GM12878 (cell line): ENCODE measurements at regions not wholly inside any gene's neighbourhood (a gene's known extent, or its start where the extent isn't known, plus 50 kb on each side); places are given as distances from the start of the nearest gene placed in this dataset.
A peak's percentile ranks its signal among the peaks of the same experiment; 100 is the strongest.

Experiments
- ATAC-seq: fragments of 200-7000 bp; cut with Tn5 transposase; 3 replicates; pipeline ENCODE4 v1.9.1; 2020; ENCODE audit warnings: mild to moderate bottlenecking, moderate library complexity
- BruUV-seq: library from RNA; stranded (reverse); fragments of 400-500 nt; replicated peaks from 2 replicates; lab custom pipeline; 2021; lab: Mats Ljungman, UMichigan
- CTCF ChIA-PET: fragments of 300-600 bp; sonication (Branson Sonifier 250); formaldehyde crosslinking; extraction: SDS; loops from one replicate; lab custom pipeline; 2021; ENCODE audit warnings: inconsistent platforms; lab: Yijun Ruan, JAX
- POLR2A ChIA-PET: fragments of 350-600 bp; formaldehyde crosslinking; extraction: SDS; loops from one replicate; lab custom pipeline; 2021; ENCODE audit warnings: inconsistent platforms; lab: Charles Lee
- RAD21 ChIA-PET: fragments of 300-600 bp; sonication (Branson Sonifier 250); formaldehyde crosslinking; loops from one replicate; lab custom pipeline; 2023; ENCODE audit warnings: antibody characterized with exemption; ENCODE audit not compliant: unreplicated experiment; lab: Charles Lee
- SMC1A ChIA-PET: fragments of 300-600 bp; sonication (Branson Sonifier 250); formaldehyde crosslinking; loops from one replicate; lab custom pipeline; 2023; ENCODE audit not compliant: unreplicated experiment, uncharacterized antibody; lab: Charles Lee
- DNase-seq: peaks from one replicate; pipeline ENCODE4 v3.0.0-alpha.2; 2011; ENCODE audit warnings: low read depth, low spot score
- FAIRE-seq: peaks from 3 replicates; lab custom pipeline; 2011; peaks lifted over from hg19 to GRCh38; lab: Jason Lieb, UNC
- H2AFZ ChIP-seq: 2 replicates; pipeline ENCODE4 v1.6.0; 2011; ENCODE audit warnings: low read depth, low read length, control low read depth; ENCODE audit not compliant: control insufficient read depth
- H3K27ac ChIP-seq: 2 replicates; pipeline ENCODE4 v1.5.1; 2011; ENCODE audit warnings: control low read depth; ENCODE audit not compliant: control insufficient read depth, insufficient read depth
- H3K27me3 ChIP-seq, 2 experiments: replicated peaks in 1 of 2; 2 replicates each; pipeline versions ENCODE4 v1.6.0 to v1.6.1; 2011; ENCODE audit warnings: low read length in 1 of 2; ENCODE audit not compliant: control insufficient read depth in 2 of 2, insufficient read depth in 2 of 2
- H3K36me3 ChIP-seq, 2 experiments: 2 replicates each; pipeline ENCODE4 v1.5.1; 2011; ENCODE audit warnings: low read length in 1 of 2; ENCODE audit not compliant: control insufficient read depth in 2 of 2, insufficient read depth in 2 of 2
- H3K4me1 ChIP-seq: 2 replicates; pipeline ENCODE4 v1.6.1; 2011; ENCODE audit warnings: mild to moderate bottlenecking, low read length, moderate library complexity, mixed read lengths; ENCODE audit not compliant: control insufficient read depth, insufficient read depth
- H3K4me2 ChIP-seq: 2 replicates; pipeline ENCODE4 v1.6.0; 2011; ENCODE audit warnings: control low read depth; ENCODE audit not compliant: control insufficient read depth, insufficient read depth
- H3K4me3 ChIP-seq: fragments of 200-600 bp; sonication (generic); 2 replicates; pipeline ENCODE4 v1.5.1; 2016
- H3K79me2 ChIP-seq: 2 replicates; pipeline ENCODE4 v1.6.0; 2011; ENCODE audit warnings: low read length; ENCODE audit not compliant: control insufficient read depth, insufficient read depth
- H3K9ac ChIP-seq: 2 replicates; pipeline ENCODE4 v1.8.0; 2011; ENCODE audit warnings: low read length, control low read depth, mixed read lengths; ENCODE audit not compliant: control insufficient read depth, insufficient read depth
- H3K9me3 ChIP-seq: replicated peaks from 3 replicates; pipeline ENCODE4 v1.5.1; 2011; ENCODE audit warnings: mild to moderate bottlenecking, low read length; ENCODE audit not compliant: control insufficient read depth, insufficient read depth
- H4K20me1 ChIP-seq: 2 replicates; pipeline ENCODE4 v1.6.0; 2011; ENCODE audit not compliant: control insufficient read depth, insufficient read depth
- ATF7 ChIP-seq: fragments of 450-650 bp; IDR thresholded peaks from 2 replicates; pipeline ENCODE4 v1.6.1; 2016; ENCODE audit warnings: low read depth, mild to moderate bottlenecking
- EGR1 ChIP-seq, 2 experiments: IDR thresholded peaks; 1 replicate in 1 of 2; 2 replicates in 1 of 2; pipeline ENCODE4 v1.6.1; 2011 to 2012; ENCODE audit warnings: low read depth in 2 of 2, low read length in 2 of 2, borderline replicate concordance in 1 of 2, mild to moderate bottlenecking in 1 of 2, moderate library complexity in 1 of 2
- FOXM1 ChIP-seq: IDR thresholded peaks from 2 replicates; pipeline ENCODE4 v1.6.1; 2012; ENCODE audit warnings: low read depth, mild to moderate bottlenecking, inconsistent platforms, low read length, moderate library complexity
- GABPA ChIP-seq: IDR thresholded peaks from 2 replicates; pipeline ENCODE4 v1.6.1; 2014; ENCODE audit warnings: antibody characterized with exemption, low read depth, mild to moderate bottlenecking, inconsistent platforms
- HCFC1 ChIP-seq: fragments of 150-350 bp; IDR thresholded peaks from 2 replicates; pipeline ENCODE4 v1.6.1; 2014; ENCODE audit warnings: low read length
- MYB ChIP-seq: fragments of 150-350 bp; IDR thresholded peaks from 2 replicates; pipeline ENCODE4 v1.6.1; 2014; ENCODE audit warnings: mild to moderate bottlenecking, low read depth, low read length, borderline replicate concordance
- NR2F1 ChIP-seq: fragments of 450-650 bp; conservative IDR thresholded peaks from 2 replicates; pipeline ENCODE4 v1.6.1; 2017; ENCODE audit warnings: mild to moderate bottlenecking
- ZNF622 ChIP-seq: fragments of 450-650 bp; IDR thresholded peaks from 2 replicates; pipeline ENCODE4 v1.6.1; 2017; ENCODE audit warnings: mild to moderate bottlenecking, inconsistent platforms
- WGBS: methylation state at CpG from one replicate; pipeline ENCODE4 v1.1.6; 2016; ENCODE audit warnings: low lambda C conversion rate; ENCODE audit not compliant: insufficient replicate concordance, insufficient coverage; ENCODE audit errors: missing lambda C conversion rate; 5-methylcytosine and 5-hydroxymethylcytosine counted together
- in situ Hi-C: fragments of 300-500 bp; cut with MboI; formaldehyde crosslinking; loops from 9 replicates; pipeline ENCODE4 v1.14.3; 2018; ENCODE audit warnings: mixed read lengths
- intact Hi-C: fragments of 100-400 bp; cut with micrococcal nuclease; formaldehyde crosslinking; loops from one replicate; pipeline ENCODE4 v1.14.2; 2022; ENCODE audit not compliant: unreplicated experiment
- TF ChIP-seq, protein P1 (sequence below): fragments of 450-650 bp; conservative IDR thresholded peaks from 2 replicates; pipeline ENCODE4 v1.6.1; 2017; ENCODE audit warnings: mild to moderate bottlenecking, moderate library complexity
- TF ChIP-seq, protein P2 (sequence below): fragments of 450-650 bp; formaldehyde crosslinking; IDR thresholded peaks from 2 replicates; pipeline ENCODE4 v1.4.0; 2020; ENCODE audit warnings: mild to moderate bottlenecking, moderate library complexity

DNA sequence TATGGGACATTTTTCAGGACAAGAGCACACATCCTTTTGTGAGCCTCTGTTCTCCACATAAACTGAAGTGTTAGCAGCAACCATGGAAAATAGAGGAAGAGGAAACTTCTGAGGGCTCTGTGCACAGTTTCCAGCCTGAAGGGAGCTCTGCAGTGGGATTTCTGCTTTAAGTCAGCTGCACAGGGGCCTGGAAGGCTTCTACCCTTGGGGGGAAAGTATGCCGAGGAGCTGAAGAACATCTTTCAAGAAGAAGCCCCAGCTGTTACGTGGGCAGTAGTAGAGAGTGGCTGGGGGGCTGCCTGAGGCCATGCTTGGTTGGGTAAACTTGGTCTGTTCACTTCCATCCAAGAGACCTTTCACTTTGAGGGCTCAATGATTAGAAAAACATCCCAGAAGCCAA, 82.7 kb upstream of the EED start:
- ChIA-PET CTCF (interaction anchor here (1.0 to 3.6 kb wide), 4 partner anchors 8 to 31 kb away, joined by 3 to 23 read pairs (median 8); no protein-coding TSS in a partner anchor), POLR2A (interaction anchor here (0.5 to 2.0 kb wide), 3 partner anchors 11 to 125 kb away, joined by 3 to 6 read pairs (median 4); no protein-coding TSS in a partner anchor), SMC1A (interaction anchor here (0.9 to 4.3 kb wide), 15 partner anchors 9 to 94 kb away, joined by 3 to 27 read pairs (median 5); no protein-coding TSS in a partner anchor), RAD21 (interaction anchor here (1.0 to 3.6 kb wide), 6 partner anchors 20 to 120 kb away, joined by 3 to 18 read pairs (median 4); no protein-coding TSS in a partner anchor)
- Histone ChIP-seq H3K9me3 (no peaks in the 10 kb centered on the region; the same call in 1 of the 3 replicates), H3K27ac (no peak overlapping the region), H3K36me3 (no peaks in the 10 kb centered on the region), H3K79me2 (no peaks in the 10 kb centered on the region), H3K9ac (no peak overlapping the region), H3K4me3 (no peak overlapping the region), H3K4me1 (peaks cover 22% of the 10 kb centered on the region), H4K20me1 (no peaks in the 10 kb centered on the region), H3K27me3 (no peaks in the 10 kb centered on the region), H3K4me2 (no peak overlapping the region), H2AFZ (peak overlapping the region; percentile 26; the same call in 1 of the 2 replicates)
- no TSS peak for BruUV-seq
- intact Hi-C loops (no loop called here), in situ Hi-C loops (no loop called here)
- ATAC-seq (no peak), DNase-seq (no peak), FAIRE-seq (no peak)
- 75% methylated on average over 2 of the region's 2 CpGs for WGBS
- TF ChIP-seq EGR1 (IDR thresholded peaks at IDR 0.05; ENCODE audit: borderline replicate concordance in 1 of 2, low read depth in 2 of 2, low read length in 2 of 2) (0 out of 3 replicates have a peak, but pooled peaks of 1 of the 2 experiments have one; percentile 8), GABPA (no peak)

DNA sequence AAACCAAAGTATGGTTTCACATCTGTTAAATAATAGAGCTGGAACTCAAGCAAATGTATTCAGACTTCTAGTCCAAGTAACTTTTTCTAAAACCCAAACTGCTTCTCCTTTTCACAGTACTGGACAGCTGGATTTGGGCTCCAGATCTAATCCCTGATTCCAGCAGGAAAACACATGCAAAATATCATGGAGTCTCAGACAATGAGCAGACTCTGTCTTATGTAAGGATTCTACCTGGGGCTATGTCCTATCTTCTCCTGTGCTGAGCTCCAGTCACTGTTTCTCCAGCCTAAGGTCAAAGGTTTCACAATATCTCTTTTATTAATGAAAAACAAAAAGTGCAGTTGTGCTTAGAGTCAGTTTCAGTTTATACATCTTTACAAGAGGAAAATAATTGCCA, 83.2 kb upstream of the EED start:
- no peak overlapping the region for H3K27ac ChIP-seq
- no peaks in the 10 kb centered on the region for H4K20me1 ChIP-seq
- peaks cover 22% of the 10 kb centered on the region for H3K4me1 ChIP-seq
- no peaks in the 10 kb centered on the region for H3K36me3 ChIP-seq
- ChIA-PET CTCF (interaction anchor here (1.0 to 3.6 kb wide), 5 partner anchors 9 to 119 kb away, joined by 3 to 23 read pairs (median 6); no protein-coding TSS in a partner anchor), POLR2A (interaction anchor here (1.0 to 2.0 kb wide), 3 partner anchors 10 to 47 kb away, joined by 3 to 6 read pairs (median 4); no protein-coding TSS in a partner anchor), RAD21 (interaction anchor here (0.8 to 3.6 kb wide), 7 partner anchors 8 to 120 kb away, joined by 3 to 18 read pairs (median 4); no protein-coding TSS in a partner anchor), SMC1A (interaction anchor here (0.8 to 4.3 kb wide), 14 partner anchors 8 to 93 kb away, joined by 3 to 27 read pairs (median 4); no protein-coding TSS in a partner anchor)
- intact Hi-C loops (no loop called here), in situ Hi-C loops (no loop called here)
- H2AFZ ChIP-seq, result no peak overlapping the region
- FAIRE-seq (no peak), DNase-seq (no peak), ATAC-seq (no peak)
- no peak overlapping the region for H3K4me2 ChIP-seq
- no peaks in the 10 kb centered on the region; the same call in 1 of the 3 replicates for H3K9me3 ChIP-seq
- no TSS peak for BruUV-seq
- H3K9ac ChIP-seq, result no peak overlapping the region
- H3K79me2 ChIP-seq, result no peaks in the 10 kb centered on the region
- no peak overlapping the region for H3K4me3 ChIP-seq
- no peaks in the 10 kb centered on the region for H3K27me3 ChIP-seq
- TF ChIP-seq HCFC1 (no peak), ATF7 (no peak), FOXM1 (no peak), NR2F1 (no peak), ZNF622 (no peak), MYB (no peak)
- TF ChIP-seq, protein P1, sequence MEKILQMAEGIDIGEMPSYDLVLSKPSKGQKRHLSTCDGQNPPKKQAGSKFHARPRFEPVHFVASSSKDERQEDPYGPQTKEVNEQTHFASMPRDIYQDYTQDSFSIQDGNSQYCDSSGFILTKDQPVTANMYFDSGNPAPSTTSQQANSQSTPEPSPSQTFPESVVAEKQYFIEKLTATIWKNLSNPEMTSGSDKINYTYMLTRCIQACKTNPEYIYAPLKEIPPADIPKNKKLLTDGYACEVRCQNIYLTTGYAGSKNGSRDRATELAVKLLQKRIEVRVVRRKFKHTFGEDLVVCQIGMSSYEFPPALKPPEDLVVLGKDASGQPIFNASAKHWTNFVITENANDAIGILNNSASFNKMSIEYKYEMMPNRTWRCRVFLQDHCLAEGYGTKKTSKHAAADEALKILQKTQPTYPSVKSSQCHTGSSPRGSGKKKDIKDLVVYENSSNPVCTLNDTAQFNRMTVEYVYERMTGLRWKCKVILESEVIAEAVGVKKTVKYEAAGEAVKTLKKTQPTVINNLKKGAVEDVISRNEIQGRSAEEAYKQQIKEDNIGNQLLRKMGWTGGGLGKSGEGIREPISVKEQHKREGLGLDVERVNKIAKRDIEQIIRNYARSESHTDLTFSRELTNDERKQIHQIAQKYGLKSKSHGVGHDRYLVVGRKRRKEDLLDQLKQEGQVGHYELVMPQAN, result no peak
- TF ChIP-seq, protein P2, sequence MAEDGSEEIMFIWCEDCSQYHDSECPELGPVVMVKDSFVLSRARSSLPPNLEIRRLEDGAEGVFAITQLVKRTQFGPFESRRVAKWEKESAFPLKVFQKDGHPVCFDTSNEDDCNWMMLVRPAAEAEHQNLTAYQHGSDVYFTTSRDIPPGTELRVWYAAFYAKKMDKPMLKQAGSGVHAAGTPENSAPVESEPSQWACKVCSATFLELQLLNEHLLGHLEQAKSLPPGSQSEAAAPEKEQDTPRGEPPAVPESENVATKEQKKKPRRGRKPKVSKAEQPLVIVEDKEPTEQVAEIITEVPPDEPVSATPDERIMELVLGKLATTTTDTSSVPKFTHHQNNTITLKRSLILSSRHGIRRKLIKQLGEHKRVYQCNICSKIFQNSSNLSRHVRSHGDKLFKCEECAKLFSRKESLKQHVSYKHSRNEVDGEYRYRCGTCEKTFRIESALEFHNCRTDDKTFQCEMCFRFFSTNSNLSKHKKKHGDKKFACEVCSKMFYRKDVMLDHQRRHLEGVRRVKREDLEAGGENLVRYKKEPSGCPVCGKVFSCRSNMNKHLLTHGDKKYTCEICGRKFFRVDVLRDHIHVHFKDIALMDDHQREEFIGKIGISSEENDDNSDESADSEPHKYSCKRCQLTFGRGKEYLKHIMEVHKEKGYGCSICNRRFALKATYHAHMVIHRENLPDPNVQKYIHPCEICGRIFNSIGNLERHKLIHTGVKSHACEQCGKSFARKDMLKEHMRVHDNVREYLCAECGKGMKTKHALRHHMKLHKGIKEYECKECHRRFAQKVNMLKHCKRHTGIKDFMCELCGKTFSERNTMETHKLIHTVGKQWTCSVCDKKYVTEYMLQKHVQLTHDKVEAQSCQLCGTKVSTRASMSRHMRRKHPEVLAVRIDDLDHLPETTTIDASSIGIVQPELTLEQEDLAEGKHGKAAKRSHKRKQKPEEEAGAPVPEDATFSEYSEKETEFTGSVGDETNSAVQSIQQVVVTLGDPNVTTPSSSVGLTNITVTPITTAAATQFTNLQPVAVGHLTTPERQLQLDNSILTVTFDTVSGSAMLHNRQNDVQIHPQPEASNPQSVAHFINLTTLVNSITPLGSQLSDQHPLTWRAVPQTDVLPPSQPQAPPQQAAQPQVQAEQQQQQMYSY, result no peak
